Stimulated activated CD4-positive, alpha-beta T cell treated with anti-CD3 and anti-CD28 coated beads, TNF-alpha, amount 100 ng/mL, for 4 hours (primary cell): ENCODE measurements at regions not wholly inside any gene's neighbourhood (a gene's known extent, or its start where the extent isn't known, plus 50 kb on each side); places are given as distances from the start of the nearest gene placed in this dataset.

Experiments used
- DNase-seq, 3 experiments: peaks; one replicate each; pipeline ENCODE4 v3.0.0-alpha.2; 2020; ENCODE audit warnings: low read depth in 3 of 3

- DNase-seq: no peak
Measured at GRCh38 chr6:14274546-14275492, 157.2 kb downstream of the CD83 start.

GRCh38 chr6:14275493-14275851 lies 157.9 kb downstream of the CD83 start:
- DNase-seq: no peak

- DNase-seq: no peak
Measured at GRCh38 chr6:14276071-14276470, 158.5 kb downstream of the CD83 start.

GRCh38 chr6:14276667-14277404 lies 159.3 kb downstream of the CD83 start:
- DNase-seq: peak in 1 of 3 experiments; percentile 14

GRCh38 chr6:14277405-14277930 lies 159.9 kb downstream of the CD83 start:
- no peak for DNase-seq

- no peak for DNase-seq
Measured at GRCh38 chr6:14278006-14278405, 160.4 kb downstream of the CD83 start.

GRCh38 chr6:14278446-14278845 lies 160.9 kb downstream of the CD83 start:
- DNase-seq: no peak

- no peak for DNase-seq
Measured at GRCh38 chr6:14280006-14280510, 162.5 kb downstream of the CD83 start.

GRCh38 chr6:14280766-14281293 lies 163.3 kb downstream of the CD83 start:
- DNase-seq: no peak

- DNase-seq: no peak
Measured at GRCh38 chr6:14281811-14282660, 164.5 kb downstream of the CD83 start.

GRCh38 chr6:14282854-14283505 lies 165.4 kb downstream of the CD83 start:
- no peak for DNase-seq

- no peak for DNase-seq
Measured at GRCh38 chr6:14283600-14284235, 166.1 kb downstream of the CD83 start.

- DNase-seq: no peak
Measured at GRCh38 chr6:14284969-14285590, 167.5 kb downstream of the CD83 start.

GRCh38 chr6:14286144-14286543 lies 168.6 kb downstream of the CD83 start:
- DNase-seq: no peak

- no peak for DNase-seq
Measured at GRCh38 chr6:14286634-14287428, 169.3 kb downstream of the CD83 start.

GRCh38 chr6:14287707-14288106 lies 170.1 kb downstream of the CD83 start:
- no peak for DNase-seq

- DNase-seq: no peak
Measured at GRCh38 chr6:14288910-14289309, 171.3 kb downstream of the CD83 start.

GRCh38 chr6:14290041-14290771 lies 172.6 kb downstream of the CD83 start:
- DNase-seq: no peak
